ENCODE measurements at regions not wholly inside any gene's neighbourhood (a gene's known extent, or its start where the extent isn't known, plus 50 kb on each side); places are given as distances from the start of the nearest gene placed in this dataset.

GRCh38 chr5:68630354-68630753 lies 414.8 kb downstream of the PIK3R1 start:
- TF ChIP-seq CTCF (IDR thresholded peaks at IDR 0.05) = no peak
- no peak for TF ChIP-seq EP300 (IDR thresholded peaks at IDR 0.05)
- TF ChIP-seq POLR2A (IDR thresholded peaks at IDR 0.05) = no peak
- TF ChIP-seq POLR2AphosphoS5 (IDR thresholded peaks at IDR 0.05) = no peak

Measured in upper lobe of left lung (tissue), 4 donors.